GOT3 (cell line): ENCODE measurements at regions not wholly inside any gene's neighbourhood (a gene's known extent, or its start where the extent isn't known, plus 50 kb on each side); places are given as distances from the start of the nearest gene placed in this dataset.
"Not testable (repeated sequence)": the region's sequence is repeated elsewhere in the genome, so short reads cannot be mapped to it uniquely, and the experiment has no call there.

ENCODE experiments used
- DNase-seq: peaks from one replicate; lab custom pipeline; 2025; ENCODE audit warnings: mixed read lengths; lab: John Stamatoyannopoulos, UW

GRCh38 chr5:92023555-92023954 is 640.4 kb upstream of the ARRDC3 start:
- no peak for DNase-seq

GRCh38 chr5:92023141-92023471 is 640.0 kb upstream of the ARRDC3 start:
- no peak for DNase-seq

GRCh38 chr5:92022415-92023140 is 639.5 kb upstream of the ARRDC3 start:
- DNase-seq = no peak

DNA sequence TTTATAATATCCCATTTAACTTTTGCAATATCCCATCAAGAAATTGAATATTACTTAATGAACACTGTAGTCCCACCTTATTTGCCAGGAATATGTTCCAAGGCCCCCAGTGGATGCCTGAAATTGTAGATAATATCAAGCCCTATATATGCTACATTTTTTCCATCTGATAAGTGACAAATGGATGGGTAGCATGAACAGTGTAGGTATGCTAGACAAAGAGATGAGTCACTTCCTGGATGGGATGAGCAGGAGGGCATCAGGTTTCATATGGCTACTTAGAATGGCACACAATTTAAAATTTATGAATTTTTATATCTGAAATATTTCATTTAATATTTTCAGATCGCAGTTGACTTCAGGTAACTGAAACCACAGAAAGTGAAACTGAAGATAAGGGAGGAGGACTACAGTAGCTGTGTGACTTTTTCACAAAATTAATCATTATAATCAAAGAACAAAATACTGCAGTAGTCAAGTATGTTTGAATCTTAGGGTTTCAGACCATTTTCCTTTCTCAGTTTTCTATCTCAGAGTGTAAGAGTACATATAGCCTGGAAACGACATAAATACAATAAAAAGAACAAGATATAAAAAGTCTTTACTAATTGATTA is 636.4 kb upstream of the ARRDC3 start:
- DNase-seq = no peak

- no peak for DNase-seq
Measured at GRCh38 chr5:92017776-92018175, 634.7 kb upstream of the ARRDC3 start.

DNA sequence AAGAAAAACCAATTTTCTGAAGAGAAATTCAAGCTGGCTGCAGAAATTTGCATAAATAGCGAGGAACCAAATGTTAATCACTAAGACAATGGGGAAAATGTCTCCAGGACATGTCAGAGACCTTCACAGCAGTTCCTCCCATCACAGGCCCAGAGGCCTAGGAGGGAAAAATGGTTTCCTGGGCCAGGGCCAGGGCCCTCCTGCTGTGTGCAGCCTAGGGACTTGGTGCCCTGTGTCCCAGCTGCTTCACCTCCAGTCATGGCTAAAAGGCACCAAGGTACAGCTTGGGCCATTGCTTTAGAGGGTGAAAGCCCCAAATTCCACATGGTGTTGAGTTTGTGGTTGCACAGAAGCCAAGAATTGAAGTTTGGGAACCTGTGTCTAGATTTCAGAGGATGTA is 628.7 kb upstream of the ARRDC3 start:
- not testable (repeated sequence) for DNase-seq

- DNase-seq = no peak
Measured at GRCh38 chr5:92003806-92004205, 620.7 kb upstream of the ARRDC3 start.

- no peak for DNase-seq
Measured at GRCh38 chr5:92002721-92003274, 619.7 kb upstream of the ARRDC3 start.

GRCh38 chr5:91998774-91999173 is 615.7 kb upstream of the ARRDC3 start:
- DNase-seq = no peak

DNA sequence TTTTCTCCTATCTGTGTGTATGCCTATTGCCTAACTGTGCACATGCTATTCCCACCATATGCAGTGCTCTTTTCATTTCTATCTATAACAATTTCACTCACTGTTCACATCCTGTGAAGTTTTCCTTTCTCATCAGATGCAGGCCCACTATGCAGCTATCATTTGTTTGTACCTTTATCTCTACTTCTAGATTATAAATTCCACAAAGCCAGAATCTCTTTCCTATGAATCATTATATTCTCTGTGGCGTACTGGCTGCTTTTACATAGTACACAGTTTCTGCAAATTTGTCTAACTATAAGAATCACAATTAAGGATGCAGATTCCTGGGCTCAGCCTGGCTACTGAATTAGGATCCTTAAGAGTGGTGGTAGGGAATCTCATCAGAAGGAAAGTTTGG is 600.8 kb upstream of the ARRDC3 start:
- no peak for DNase-seq

GRCh38 chr5:91978221-91978882 is 595.2 kb upstream of the ARRDC3 start:
- no peak for DNase-seq

DNA sequence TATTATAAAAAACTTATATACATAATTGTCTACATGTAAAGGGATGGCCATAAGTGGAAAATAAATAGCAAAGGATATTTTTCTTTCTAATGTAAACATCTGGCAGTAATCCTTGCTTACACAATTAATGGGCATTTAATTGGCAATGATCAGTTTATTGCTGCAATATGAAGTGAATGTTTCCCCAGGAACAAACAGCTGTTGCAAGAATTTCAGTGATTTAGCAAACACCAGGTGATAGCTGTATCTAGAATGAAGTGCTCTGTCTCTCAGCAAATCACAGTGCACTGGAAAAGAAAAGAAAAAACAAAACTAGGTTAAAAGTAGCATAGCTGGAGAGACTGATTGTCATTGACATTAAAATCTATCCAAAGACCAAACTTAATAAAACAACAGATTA is 594.5 kb upstream of the ARRDC3 start:
- no peak for DNase-seq

GRCh38 chr5:91976451-91976850 is 593.3 kb upstream of the ARRDC3 start:
- DNase-seq = no peak

- DNase-seq = no peak
Measured at GRCh38 chr5:91963166-91963565, 580.0 kb upstream of the ARRDC3 start.

DNA sequence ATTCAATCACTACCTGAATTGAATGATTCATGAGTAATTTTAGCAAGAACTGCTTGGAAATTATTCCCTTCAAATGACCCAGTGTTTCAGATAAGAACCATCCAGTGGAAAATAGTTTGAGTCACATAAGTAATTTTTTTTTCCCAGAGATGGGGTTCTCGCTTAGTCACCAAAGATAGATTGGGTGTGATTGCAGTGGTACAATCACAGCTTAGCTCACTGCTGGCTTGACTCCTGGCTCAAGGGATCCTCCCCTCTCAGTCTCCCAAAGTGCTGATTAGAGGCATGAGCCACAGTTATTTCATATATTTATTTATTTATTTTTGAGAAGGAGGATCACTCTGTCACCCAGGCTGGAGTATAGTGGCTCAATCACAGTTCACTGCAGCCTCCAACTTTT is 574.5 kb upstream of the ARRDC3 start:
- DNase-seq = no peak

GRCh38 chr5:91956738-91957137 is 573.6 kb upstream of the ARRDC3 start:
- no peak for DNase-seq

DNA sequence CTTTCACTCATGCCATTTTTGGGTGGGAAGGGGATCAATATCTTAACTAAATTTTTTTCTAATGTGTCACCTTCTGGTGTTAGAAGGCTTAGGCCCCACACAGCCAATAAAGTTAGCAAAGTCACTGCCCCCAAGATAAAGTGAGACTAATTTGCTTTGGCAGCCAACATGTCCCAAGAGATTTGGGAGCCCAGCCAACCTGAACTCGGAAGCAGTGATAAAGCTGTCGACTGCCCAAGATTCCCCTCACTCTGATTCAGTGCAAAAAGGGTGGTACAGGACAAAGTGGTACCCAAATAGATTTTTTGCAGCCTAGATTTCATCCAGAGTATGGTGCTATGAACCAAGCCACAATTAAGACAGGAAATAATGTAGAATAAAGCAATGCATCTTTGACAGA is 572.5 kb upstream of the ARRDC3 start:
- DNase-seq = no peak

DNA sequence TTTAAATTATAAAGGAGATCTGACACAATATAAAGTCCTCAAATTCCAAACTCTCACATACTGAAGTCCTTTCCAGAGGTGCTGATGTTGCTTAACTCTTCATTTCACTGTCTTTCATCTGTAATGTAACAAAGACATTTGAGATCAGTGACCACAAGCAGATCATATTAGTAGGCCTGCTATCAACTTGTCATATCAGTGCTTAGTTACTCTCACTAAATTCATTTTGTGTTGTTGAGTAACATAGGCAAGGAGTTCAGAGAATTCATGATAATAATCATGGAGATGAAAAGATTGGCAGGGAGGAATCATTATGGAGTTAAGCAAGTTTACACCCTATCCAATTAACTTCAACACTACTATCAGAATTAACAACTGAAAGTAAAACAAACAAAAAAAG is 571.0 kb upstream of the ARRDC3 start:
- no peak for DNase-seq

DNA sequence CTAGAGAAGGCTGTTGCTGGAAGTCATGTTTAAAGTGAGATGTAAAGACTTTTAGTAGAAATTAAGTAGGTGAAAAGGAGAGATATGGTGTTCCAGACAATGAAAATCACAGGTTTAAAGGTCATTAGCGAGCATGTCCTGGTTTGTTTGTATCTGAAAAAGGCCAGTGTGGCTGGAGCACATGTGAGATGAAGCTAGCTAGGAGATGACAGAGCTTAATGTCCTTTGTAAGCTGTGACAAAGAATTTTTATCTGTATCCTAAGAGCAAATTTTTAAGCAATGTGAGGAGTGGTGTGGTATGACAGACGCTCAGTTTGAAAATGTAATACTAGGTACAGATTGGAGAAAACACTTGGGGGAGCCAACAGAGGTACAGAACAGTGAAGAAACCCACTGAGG is 567.2 kb upstream of the ARRDC3 start:
- no peak for DNase-seq

DNA sequence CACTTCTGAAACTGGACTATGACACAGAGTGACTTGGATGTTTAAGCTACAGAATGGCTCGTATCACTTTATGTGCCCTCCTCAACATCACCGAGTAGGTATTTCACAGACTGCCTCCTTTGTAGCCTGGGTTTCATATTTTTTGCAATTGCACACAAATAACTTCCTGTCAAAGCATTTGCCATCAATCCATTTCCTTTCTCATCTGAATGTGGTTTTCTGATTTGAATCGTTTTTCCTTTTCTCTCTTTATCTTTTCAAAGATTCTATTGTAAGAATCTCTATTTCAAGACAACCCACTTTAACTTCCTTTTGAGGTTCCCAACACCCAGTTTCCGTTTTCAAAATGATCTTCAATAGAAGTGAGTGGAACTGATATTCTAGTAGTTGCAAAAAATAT is 563.8 kb upstream of the ARRDC3 start:
- no peak for DNase-seq

GRCh38 chr5:91941588-91941987 is 558.5 kb upstream of the ARRDC3 start:
- DNase-seq = no peak

DNA sequence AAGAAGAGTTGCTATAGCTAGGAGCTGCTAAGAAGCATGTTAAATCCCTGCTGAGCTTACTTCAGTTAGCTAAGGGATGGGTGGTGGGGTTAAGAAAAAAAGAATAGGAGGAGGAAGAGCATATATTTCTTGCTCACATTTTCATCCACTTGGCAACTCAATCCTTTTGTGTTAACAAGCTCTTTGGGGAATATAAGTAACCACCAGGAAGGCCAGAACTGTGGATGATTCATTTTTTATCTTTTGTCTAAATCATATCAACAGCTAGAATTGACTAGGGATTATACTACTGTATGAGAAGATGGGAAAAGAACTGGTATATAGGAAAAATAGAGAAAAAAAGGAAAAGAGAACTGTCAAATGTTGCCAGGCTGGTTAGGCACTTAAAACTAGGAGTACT is 555.3 kb upstream of the ARRDC3 start:
- DNase-seq = no peak

DNA sequence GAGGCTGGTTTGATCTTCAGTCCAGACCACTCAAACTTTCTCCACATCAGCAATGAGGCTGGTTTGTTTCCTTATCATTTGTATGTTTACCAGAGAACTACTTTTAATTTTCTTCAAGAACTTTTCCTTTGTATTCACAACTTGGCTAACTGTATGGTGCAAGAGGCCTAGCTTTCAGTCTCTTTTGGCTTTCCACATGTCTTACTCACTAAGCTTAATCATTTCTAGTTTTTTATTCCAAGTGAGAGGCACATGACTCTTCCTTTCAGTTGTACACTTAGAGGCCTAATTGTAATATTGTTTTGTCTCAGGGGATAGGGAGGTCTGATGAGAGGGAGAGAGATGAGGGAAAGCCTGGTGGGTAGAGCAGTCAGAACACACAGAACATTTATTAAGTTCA is 554.0 kb upstream of the ARRDC3 start:
- no peak for DNase-seq

DNA sequence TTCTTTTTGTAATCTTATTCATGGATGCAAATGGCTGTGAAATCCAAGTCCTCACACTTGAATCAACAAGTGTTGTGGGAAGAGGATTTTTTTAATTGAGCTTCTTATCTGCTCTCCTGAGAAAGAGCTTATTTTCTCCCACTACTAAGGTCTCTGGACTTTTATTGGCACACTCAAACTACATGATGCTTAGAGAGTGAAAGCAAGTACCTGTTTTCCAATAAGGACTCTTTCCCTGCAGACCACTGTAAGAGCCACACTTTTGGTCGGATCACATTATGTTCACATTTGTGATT is 546.4 kb upstream of the ARRDC3 start:
- no peak for DNase-seq
